ENCODE measurements at regions not wholly inside any gene's neighbourhood (a gene's known extent, or its start where the extent isn't known, plus 50 kb on each side); places are given as distances from the start of the nearest gene placed in this dataset.

DNA sequence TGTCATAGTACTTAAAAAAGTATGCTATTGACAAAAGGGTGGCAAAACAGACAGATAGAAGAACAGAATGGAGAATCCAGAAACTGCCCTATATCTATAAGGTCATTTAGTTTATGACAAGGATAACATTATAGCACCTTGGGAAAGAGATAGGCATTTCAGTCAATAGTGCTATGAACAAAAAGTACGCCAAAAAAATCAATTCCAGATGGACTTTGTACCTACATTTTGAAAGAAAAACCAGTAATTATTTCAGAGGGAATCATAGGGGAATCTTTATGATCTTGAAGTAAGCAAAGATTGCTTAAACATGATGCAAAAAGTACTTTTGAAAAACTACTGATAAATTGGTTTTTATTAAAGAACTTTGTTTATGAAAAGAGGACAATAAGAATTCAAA lies 59.9 kb upstream of the SETBP1 start:
- no peak for DNase-seq

DNA sequence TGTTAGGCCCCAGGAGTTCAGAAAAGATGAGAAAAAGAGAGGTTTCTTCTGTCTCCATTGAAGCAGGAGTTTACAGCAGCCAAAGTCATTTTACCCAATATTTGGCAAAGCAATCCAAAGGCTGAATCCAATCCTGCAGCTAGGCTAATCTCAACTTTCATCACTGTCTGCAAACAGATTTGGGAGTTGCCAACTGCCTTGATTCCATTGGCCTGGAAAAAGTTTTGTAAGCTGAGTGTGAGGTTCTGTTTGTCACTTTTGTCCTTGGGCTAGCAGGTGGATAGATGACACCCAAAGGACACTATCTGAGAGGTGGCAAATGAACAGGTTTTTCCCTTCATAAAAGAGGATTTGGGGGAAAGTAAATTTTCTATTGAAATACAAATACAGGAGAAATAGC lies 56.6 kb upstream of the SETBP1 start:
- no peak for DNase-seq

DNA sequence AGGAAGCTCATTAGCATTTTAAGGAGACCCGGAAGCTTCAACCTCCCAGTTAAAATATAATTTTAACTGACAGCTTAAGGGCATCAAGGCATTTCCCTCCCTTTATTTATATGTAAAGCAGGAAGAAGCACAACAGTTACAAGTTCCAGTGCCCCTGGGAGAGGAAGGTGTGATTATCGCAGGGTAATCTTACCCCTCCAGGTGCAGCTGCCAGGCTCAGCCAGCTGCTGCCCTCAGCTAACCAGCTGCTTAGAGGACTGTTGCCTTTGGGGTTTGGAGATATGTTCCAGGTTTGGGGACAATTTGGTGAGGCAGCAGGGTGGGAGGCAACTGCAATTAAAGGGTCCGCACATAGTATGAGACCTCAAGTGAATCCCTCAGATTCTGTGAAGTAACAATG lies 55.3 kb upstream of the SETBP1 start:
- DNase-seq = peak in 1 of 2 experiments; percentile 69

DNA sequence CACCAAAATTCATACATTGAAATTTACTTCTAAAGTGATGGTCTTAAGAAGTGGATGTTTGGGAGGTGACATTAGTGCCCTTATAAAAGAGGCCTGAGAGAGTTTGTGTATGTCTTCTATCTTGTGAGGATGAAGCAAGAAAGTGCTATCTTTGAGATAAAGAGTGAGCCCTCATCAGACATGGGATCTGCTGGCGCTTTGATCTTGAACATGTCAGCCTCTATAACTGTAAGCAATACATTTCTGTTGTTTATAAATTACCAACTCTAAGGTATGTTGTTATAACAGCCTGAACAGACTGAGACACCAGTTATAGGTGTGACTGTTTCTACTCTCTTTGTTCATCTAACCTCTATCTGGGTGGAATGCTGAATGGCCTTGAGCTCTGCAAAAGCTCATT lies 54.5 kb upstream of the SETBP1 start:
- DNase-seq = no peak

DNA sequence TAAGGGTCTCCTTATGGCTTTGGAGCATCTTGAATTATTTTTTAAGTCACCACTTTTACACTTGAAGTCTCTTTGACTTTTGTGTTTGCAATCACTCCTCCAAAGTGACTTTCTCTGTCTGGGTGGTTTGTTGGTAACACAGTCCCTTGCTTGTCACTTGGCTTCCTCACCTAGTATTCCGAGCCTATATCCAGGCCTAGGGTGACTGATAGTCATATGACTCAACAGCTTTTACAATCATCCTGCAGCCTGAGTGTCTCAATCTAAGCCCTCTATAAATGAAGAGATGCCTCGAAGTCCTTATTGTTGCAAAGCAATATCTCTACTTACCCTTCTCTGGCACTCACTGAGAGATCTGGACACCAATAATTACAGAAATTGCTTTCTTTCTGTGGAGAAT lies 53.9 kb upstream of the SETBP1 start:
- no peak for DNase-seq

DNA sequence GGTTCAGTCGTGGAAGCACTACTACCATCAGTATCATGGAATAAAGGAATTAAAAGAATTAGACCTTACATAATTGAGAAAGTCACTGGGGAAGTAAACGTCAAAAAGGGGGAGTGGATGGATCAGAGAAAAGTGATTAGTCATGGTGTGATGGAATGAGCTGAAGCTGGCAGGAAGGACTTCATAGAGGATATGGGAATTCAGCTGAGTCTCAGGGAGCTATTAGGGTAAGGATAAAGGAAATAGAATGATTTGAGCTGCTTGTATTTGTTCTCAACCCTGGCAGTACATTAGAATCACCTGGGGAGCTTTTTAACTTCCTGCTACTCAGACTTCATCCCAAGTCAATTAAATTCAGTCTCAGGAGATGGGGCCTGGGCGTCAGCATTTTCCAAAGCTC lies 53.4 kb upstream of the SETBP1 start:
- no peak for DNase-seq

DNA sequence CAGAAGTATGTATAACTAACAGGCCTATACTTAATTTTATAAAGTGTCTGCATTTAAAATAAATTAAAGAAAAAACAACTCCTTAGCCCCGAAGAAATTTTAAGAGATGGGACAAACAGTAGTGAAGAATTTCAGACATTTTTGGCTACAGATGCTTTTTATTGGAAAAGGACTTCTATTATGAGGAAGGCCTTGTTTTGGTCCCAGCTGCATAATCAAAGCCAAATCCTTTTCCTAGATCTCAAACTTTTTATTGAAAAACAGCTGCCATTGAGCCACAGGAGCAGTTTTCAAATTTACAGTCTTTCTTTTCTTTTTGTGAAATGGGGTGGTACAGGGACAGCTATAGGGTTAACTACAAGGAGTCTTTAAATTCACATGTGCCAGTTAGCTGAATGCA lies 51.3 kb upstream of the SETBP1 start:
- DNase-seq = no peak

DNA sequence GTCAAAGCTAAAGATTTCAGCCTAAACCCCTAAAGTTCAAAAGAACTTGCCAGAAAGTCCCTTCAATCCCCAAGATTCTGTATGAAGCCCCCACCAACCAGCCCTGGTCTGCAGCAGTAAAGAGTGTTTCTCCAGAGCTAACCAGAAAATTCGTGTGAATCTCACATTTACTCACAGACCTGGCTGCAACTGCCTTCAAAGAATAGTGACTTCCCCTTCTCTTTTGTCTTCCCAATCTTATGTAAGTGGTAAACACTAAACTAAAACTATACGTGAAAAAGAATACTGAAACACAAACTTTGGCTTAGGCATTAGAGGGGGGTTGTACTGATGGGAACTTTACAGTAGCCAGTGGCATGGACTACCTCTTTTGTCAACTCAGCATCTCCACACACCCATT lies 50.6 kb upstream of the SETBP1 start:
- no peak for DNase-seq
